ENCODE measurements at regions not wholly inside any gene's neighbourhood (a gene's known extent, or its start where the extent isn't known, plus 50 kb on each side); places are given as distances from the start of the nearest gene placed in this dataset.

GRCh38 chr15:27638958-27639357 is 460.2 kb downstream of the OCA2 start:
- TF ChIP-seq FOXP2 (optimal IDR thresholded peaks at IDR 0.05; ENCODE audit: borderline replicate concordance, extremely low read depth, extremely low read length, insufficient read depth) (no peak), POLR2AphosphoS5 (IDR thresholded peaks at IDR 0.05; ENCODE audit: low read depth, low read length) (no peak), REST (IDR thresholded peaks at IDR 0.05; ENCODE audit: insufficient read depth in 1 of 2, low read depth in 2 of 2, low read length in 2 of 2) (no peak), TAF1 (IDR thresholded peaks at IDR 0.05; ENCODE audit: borderline replicate concordance, insufficient read depth, low read length) (no peak), SIN3A (IDR thresholded peaks at IDR 0.05; ENCODE audit: borderline replicate concordance, insufficient read depth, low read length) (no peak)

GRCh38 chr15:27635916-27636315 is 463.2 kb downstream of the OCA2 start:
- TF ChIP-seq REST (IDR thresholded peaks at IDR 0.05; ENCODE audit: insufficient read depth in 1 of 2, low read depth in 2 of 2, low read length in 2 of 2) (no peak), TAF1 (IDR thresholded peaks at IDR 0.05; ENCODE audit: borderline replicate concordance, insufficient read depth, low read length) (no peak), POLR2AphosphoS5 (IDR thresholded peaks at IDR 0.05; ENCODE audit: low read depth, low read length) (no peak), SIN3A (IDR thresholded peaks at IDR 0.05; ENCODE audit: borderline replicate concordance, insufficient read depth, low read length) (no peak), FOXP2 (optimal IDR thresholded peaks at IDR 0.05; ENCODE audit: borderline replicate concordance, extremely low read depth, extremely low read length, insufficient read depth) (no peak)

GRCh38 chr15:27628486-27628885 is 470.6 kb downstream of the OCA2 start:
- TF ChIP-seq TAF1 (IDR thresholded peaks at IDR 0.05; ENCODE audit: borderline replicate concordance, insufficient read depth, low read length) (no peak), POLR2AphosphoS5 (IDR thresholded peaks at IDR 0.05; ENCODE audit: low read depth, low read length) (no peak), FOXP2 (optimal IDR thresholded peaks at IDR 0.05; ENCODE audit: borderline replicate concordance, extremely low read depth, extremely low read length, insufficient read depth) (no peak), REST (IDR thresholded peaks at IDR 0.05; ENCODE audit: insufficient read depth in 1 of 2, low read depth in 2 of 2, low read length in 2 of 2) (no peak), SIN3A (IDR thresholded peaks at IDR 0.05; ENCODE audit: borderline replicate concordance, insufficient read depth, low read length) (no peak)

- TF ChIP-seq FOXP2 (optimal IDR thresholded peaks at IDR 0.05; ENCODE audit: borderline replicate concordance, extremely low read depth, extremely low read length, insufficient read depth) (no peak), POLR2AphosphoS5 (IDR thresholded peaks at IDR 0.05; ENCODE audit: low read depth, low read length) (no peak), TAF1 (IDR thresholded peaks at IDR 0.05; ENCODE audit: borderline replicate concordance, insufficient read depth, low read length) (no peak), SIN3A (IDR thresholded peaks at IDR 0.05; ENCODE audit: borderline replicate concordance, insufficient read depth, low read length) (no peak), REST (IDR thresholded peaks at IDR 0.05; ENCODE audit: insufficient read depth in 1 of 2, low read depth in 2 of 2, low read length in 2 of 2) (no peak)
Observed at GRCh38 chr15:27627623-27628022, 471.5 kb downstream of the OCA2 start.
